H1 (cell line): ENCODE measurements at regions not wholly inside any gene's neighbourhood (a gene's known extent, or its start where the extent isn't known, plus 50 kb on each side); places are given as distances from the start of the nearest gene placed in this dataset.

Source experiments
- ASH2L ChIP-seq: fragments of 200-600, 300-600 bp; sonication (generic); IDR thresholded peaks from one replicate; pipeline ENCODE4 v1.7.1; 2017; ENCODE audit warnings: low read length
- BCL11A ChIP-seq, 2 experiments: IDR thresholded peaks; one replicate each; pipeline ENCODE4 v1.6.1; 2011; ENCODE audit warnings: low read depth in 2 of 2, low read length in 2 of 2, mild to moderate bottlenecking in 2 of 2
- BRCA1 ChIP-seq: IDR thresholded peaks from 2 replicates; pipeline ENCODE4 v1.6.1; 2012; ENCODE audit warnings: low read depth, low read length, improper control_type of control experiment
- CEBPB ChIP-seq: IDR thresholded peaks from 2 replicates; pipeline ENCODE4 v1.6.1; 2012; ENCODE audit warnings: low read depth, low read length
- CTBP2 ChIP-seq: IDR thresholded peaks from 2 replicates; pipeline ENCODE4 v1.7.0; 2011; ENCODE audit warnings: borderline replicate concordance, mild to moderate bottlenecking, moderate library complexity, mixed read lengths, low read length; ENCODE audit not compliant: insufficient read depth, insufficient read length
- CTCF ChIP-seq, 3 experiments: IDR thresholded peaks; 1 replicate in 2 of 3; 2 replicates in 1 of 3; pipeline versions ENCODE4 v1.5.1 to v1.6.1; 2011; ENCODE audit warnings: low read length in 3 of 3, mild to moderate bottlenecking in 3 of 3, inconsistent platforms in 2 of 3, low read depth in 1 of 3, moderate library complexity in 1 of 3; ENCODE audit not compliant: insufficient read depth in 1 of 3; ENCODE audit errors: control extremely low read depth in 1 of 3
- EP300 ChIP-seq, 2 experiments: IDR thresholded peaks; 1 replicate in 1 of 2; 2 replicates in 1 of 2; pipeline ENCODE4 v1.6.1; 2011 to 2012; ENCODE audit warnings: low read depth in 2 of 2, low read length in 2 of 2, mild to moderate bottlenecking in 2 of 2, borderline replicate concordance in 1 of 2, inconsistent platforms in 1 of 2, moderate library complexity in 1 of 2
- EZH2 ChIP-seq: fragments of 200-600 bp; sonication (generic); IDR thresholded peaks from 2 replicates; pipeline ENCODE4 v1.7.1; 2012; ENCODE audit warnings: low read depth, mild to moderate bottlenecking, moderate library complexity, low read length, inconsistent platforms; ENCODE audit not compliant: severe bottlenecking
- GABPA ChIP-seq: IDR thresholded peaks from 2 replicates; pipeline ENCODE4 v1.6.1; 2011; ENCODE audit warnings: mild to moderate bottlenecking, low read length, moderate library complexity, borderline replicate concordance; ENCODE audit not compliant: insufficient read depth
- NRF1 ChIP-seq: IDR thresholded peaks from 2 replicates; pipeline ENCODE4 v1.6.1; 2011; ENCODE audit warnings: mild to moderate bottlenecking, low read depth, low read length, improper control_type of control experiment
- RAD21 ChIP-seq, 2 experiments: IDR thresholded peaks in 1 of 2; conservative IDR thresholded peaks in 1 of 2; 2 replicates each; pipeline ENCODE4 v1.6.1; 2011; ENCODE audit warnings: low read depth in 2 of 2, low read length in 2 of 2, improper control_type of control experiment in 1 of 2, inconsistent platforms in 1 of 2, mild to moderate bottlenecking in 1 of 2, moderate library complexity in 1 of 2
- SP1 ChIP-seq: IDR thresholded peaks from 2 replicates; pipeline ENCODE4 v1.6.1; 2011; ENCODE audit warnings: low read depth, low read length
- TF ChIP-seq, protein P1 (sequence below): IDR thresholded peaks from 2 replicates; pipeline ENCODE4 v1.6.1; 2011; ENCODE audit warnings: low read depth, mild to moderate bottlenecking, low read length; ENCODE audit not compliant: insufficient read depth

DNA sequence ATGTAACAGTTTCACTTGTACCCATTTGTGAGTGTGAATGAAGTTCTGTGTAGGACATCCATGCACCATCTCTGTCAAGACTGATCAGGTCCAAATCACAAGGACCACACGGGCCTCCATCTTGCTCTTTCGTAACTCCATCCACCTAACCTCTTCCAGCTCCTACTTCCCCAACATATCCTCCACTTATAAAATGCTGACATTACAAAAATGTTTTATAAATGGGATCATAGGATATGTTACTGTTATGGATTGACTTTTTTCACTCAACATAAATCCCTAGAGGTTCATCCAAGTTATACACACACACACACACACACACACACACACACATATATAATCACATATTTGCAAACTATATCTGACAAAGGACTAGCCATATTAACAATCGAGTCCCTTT, 476.8 kb downstream of the ZNF516 start:
- TF ChIP-seq BCL11A (IDR thresholded peaks at IDR 0.05; ENCODE audit: low read depth in 2 of 2, low read length in 2 of 2), result no peak
- no peak for TF ChIP-seq NRF1
- TF ChIP-seq CEBPB, result no peak
- no peak for TF ChIP-seq CTCF (IDR thresholded peaks at IDR 0.05; ENCODE audit: control extremely low read depth in 1 of 3, insufficient read depth in 1 of 3, low read depth in 1 of 3, low read length in 3 of 3)
- TF ChIP-seq ASH2L, result no peak
- TF ChIP-seq, protein P1, sequence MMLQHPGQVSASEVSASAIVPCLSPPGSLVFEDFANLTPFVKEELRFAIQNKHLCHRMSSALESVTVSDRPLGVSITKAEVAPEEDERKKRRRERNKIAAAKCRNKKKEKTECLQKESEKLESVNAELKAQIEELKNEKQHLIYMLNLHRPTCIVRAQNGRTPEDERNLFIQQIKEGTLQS, result no peak
- no peak for TF ChIP-seq EP300 (IDR thresholded peaks at IDR 0.05; ENCODE audit: borderline replicate concordance in 1 of 2, low read depth in 2 of 2, low read length in 2 of 2)
- no peak for TF ChIP-seq EZH2
- no peak for TF ChIP-seq GABPA
- no peak for TF ChIP-seq SP1
- no peak for TF ChIP-seq BRCA1
- no peak for TF ChIP-seq CTBP2
- no peak for TF ChIP-seq RAD21 (IDR thresholded peaks at IDR 0.05 in 1 of 2, conservative IDR thresholded peaks at IDR 0.05 in 1 of 2; ENCODE audit: low read depth in 2 of 2, low read length in 2 of 2)
